GM12891 (cell line): ENCODE measurements at regions not wholly inside any gene's neighbourhood (a gene's known extent, or its start where the extent isn't known, plus 50 kb on each side); places are given as distances from the start of the nearest gene placed in this dataset.
"Not testable (repeated sequence)": the region's sequence is repeated elsewhere in the genome, so short reads cannot be mapped to it uniquely, and the experiment has no call there.

ENCODE experiments used
- DNase-seq: peaks from one replicate; pipeline ENCODE4 v3.0.0; 2011; ENCODE audit warnings: low spot score; ENCODE audit not compliant: insufficient read length
- FAIRE-seq: peaks from 2 replicates; lab custom pipeline; 2011; peaks lifted over from hg19 to GRCh38; lab: Jason Lieb, UNC
- PAX5 ChIP-seq: IDR thresholded peaks from 2 replicates; pipeline ENCODE4 v1.6.1; 2011; ENCODE audit warnings: low read length, moderate library complexity, mild to moderate bottlenecking; ENCODE audit not compliant: insufficient read depth, severe bottlenecking
- POLR2A ChIP-seq: IDR thresholded peaks from 2 replicates; pipeline ENCODE4 v1.6.1; 2011; ENCODE audit warnings: low read depth, low read length, control low read depth
- POLR2AphosphoS5 ChIP-seq: IDR thresholded peaks from 2 replicates; pipeline ENCODE4 v1.6.1; 2011; ENCODE audit warnings: low read depth, low read length, control low read depth
- POU2F2 ChIP-seq: IDR thresholded peaks from 2 replicates; pipeline ENCODE4 v1.6.1; 2011; ENCODE audit warnings: low read depth, mild to moderate bottlenecking, control low read depth, low read length, moderate library complexity
- SPI1 ChIP-seq: IDR thresholded peaks from 2 replicates; pipeline ENCODE4 v1.6.1; 2011; ENCODE audit warnings: low read depth, low read length, control low read depth
- TAF1 ChIP-seq: IDR thresholded peaks from 2 replicates; pipeline ENCODE4 v1.6.1; 2011; ENCODE audit warnings: low read depth, low read length, control low read depth

GRCh38 chr6:141183368-141183767 lies 949.4 kb upstream of the GJE1 start:
- DNase-seq, result no peak
- TF ChIP-seq POLR2A (no peak), POU2F2 (no peak), TAF1 (no peak), PAX5 (no peak), SPI1 (no peak), POLR2AphosphoS5 (no peak)
- no peak for FAIRE-seq

- not testable (repeated sequence) for FAIRE-seq, DNase-seq
These were observed 957.3 kb upstream of the GJE1 start for GRCh38 chr6:141175458-141175857.

- no peak for FAIRE-seq
- no peak for DNase-seq
- TF ChIP-seq POLR2A (no peak), POU2F2 (no peak), PAX5 (no peak), TAF1 (no peak)
These were observed 957.8 kb upstream of the GJE1 start for GRCh38 chr6:141174932-141175331.

- FAIRE-seq, result no peak
- TF ChIP-seq POLR2A, result no peak
- no peak for TF ChIP-seq PAX5
- TF ChIP-seq TAF1, result no peak
- no peak for TF ChIP-seq POLR2AphosphoS5
- no peak for TF ChIP-seq POU2F2
- TF ChIP-seq SPI1, result no peak
- no peak for DNase-seq
These were observed 959.2 kb upstream of the GJE1 start for GRCh38 chr6:141173529-141173928.

GRCh38 chr6:141169419-141169818 lies 963.3 kb upstream of the GJE1 start:
- FAIRE-seq (no peak), DNase-seq (no peak)
- no peak for TF ChIP-seq POLR2A
- no peak for TF ChIP-seq POLR2AphosphoS5
- no peak for TF ChIP-seq PAX5
- TF ChIP-seq POU2F2, result no peak
- TF ChIP-seq SPI1, result no peak
- TF ChIP-seq TAF1, result no peak

- FAIRE-seq (no peak), DNase-seq (no peak)
- TF ChIP-seq POU2F2 (no peak), SPI1 (no peak), TAF1 (no peak), POLR2A (no peak), POLR2AphosphoS5 (no peak), PAX5 (no peak)
These were observed 964.8 kb upstream of the GJE1 start for GRCh38 chr6:141167945-141168344.

- TF ChIP-seq TAF1 (no peak), SPI1 (no peak), POU2F2 (no peak), POLR2AphosphoS5 (no peak), POLR2A (no peak), PAX5 (no peak)
- no peak for DNase-seq
- FAIRE-seq, result no peak
These were observed 967.6 kb upstream of the GJE1 start for GRCh38 chr6:141165002-141165665.

- no peak for TF ChIP-seq TAF1
- no peak for TF ChIP-seq SPI1
- no peak for TF ChIP-seq POU2F2
- no peak for TF ChIP-seq PAX5
- no peak for TF ChIP-seq POLR2AphosphoS5
- TF ChIP-seq POLR2A, result no peak
- FAIRE-seq (no peak), DNase-seq (no peak)
These were observed 968.5 kb upstream of the GJE1 start for GRCh38 chr6:141164042-141164743.

GRCh38 chr6:141163107-141163506 lies 969.6 kb upstream of the GJE1 start:
- DNase-seq, result no peak
- FAIRE-seq, result no peak
- TF ChIP-seq POLR2AphosphoS5, result no peak
- no peak for TF ChIP-seq POU2F2

- TF ChIP-seq TAF1, result no peak
- no peak for TF ChIP-seq SPI1
- TF ChIP-seq PAX5, result no peak
- FAIRE-seq, result no peak
These were observed 974.0 kb upstream of the GJE1 start for GRCh38 chr6:141158740-141159139.

More at GRCh38 chr6:141158740-141159139, 974.0 kb upstream of the GJE1 start:
- no peak for DNase-seq
